NCI-H774 (cell line): ENCODE measurements at regions not wholly inside any gene's neighbourhood (a gene's known extent, or its start where the extent isn't known, plus 50 kb on each side); places are given as distances from the start of the nearest gene placed in this dataset.

Experiments
- DNase-seq: peaks from one replicate; lab custom pipeline; 2025; lab: John Stamatoyannopoulos, UW

- no peak for DNase-seq
Observed at GRCh38 chr2:8624855-8625398, 56.9 kb upstream of the ID2 start.

- no peak for DNase-seq
Observed at GRCh38 chr2:8625399-8626300, 56.2 kb upstream of the ID2 start.

- no peak for DNase-seq
Observed at GRCh38 chr2:8626572-8626971, 55.3 kb upstream of the ID2 start.

- peak; percentile 45 for DNase-seq
Observed at GRCh38 chr2:8627019-8627691, 54.7 kb upstream of the ID2 start.

- DNase-seq, result no peak
Observed at GRCh38 chr2:8627692-8628085, 54.2 kb upstream of the ID2 start.

- DNase-seq, result no peak
Observed at GRCh38 chr2:8628179-8628865, 53.5 kb upstream of the ID2 start.

GRCh38 chr2:8628866-8629209 is 53.0 kb upstream of the ID2 start:
- no peak for DNase-seq

GRCh38 chr2:8629402-8629801 is 52.5 kb upstream of the ID2 start:
- no peak for DNase-seq

- DNase-seq, result no peak
Observed at GRCh38 chr2:8630676-8631464, 51.0 kb upstream of the ID2 start.

- no peak for DNase-seq
Observed at GRCh38 chr2:8631465-8632005, 50.3 kb upstream of the ID2 start.
